ENCODE measurements at regions not wholly inside any gene's neighbourhood (a gene's known extent, or its start where the extent isn't known, plus 50 kb on each side); places are given as distances from the start of the nearest gene placed in this dataset.

- TF ChIP-seq, protein P1, sequence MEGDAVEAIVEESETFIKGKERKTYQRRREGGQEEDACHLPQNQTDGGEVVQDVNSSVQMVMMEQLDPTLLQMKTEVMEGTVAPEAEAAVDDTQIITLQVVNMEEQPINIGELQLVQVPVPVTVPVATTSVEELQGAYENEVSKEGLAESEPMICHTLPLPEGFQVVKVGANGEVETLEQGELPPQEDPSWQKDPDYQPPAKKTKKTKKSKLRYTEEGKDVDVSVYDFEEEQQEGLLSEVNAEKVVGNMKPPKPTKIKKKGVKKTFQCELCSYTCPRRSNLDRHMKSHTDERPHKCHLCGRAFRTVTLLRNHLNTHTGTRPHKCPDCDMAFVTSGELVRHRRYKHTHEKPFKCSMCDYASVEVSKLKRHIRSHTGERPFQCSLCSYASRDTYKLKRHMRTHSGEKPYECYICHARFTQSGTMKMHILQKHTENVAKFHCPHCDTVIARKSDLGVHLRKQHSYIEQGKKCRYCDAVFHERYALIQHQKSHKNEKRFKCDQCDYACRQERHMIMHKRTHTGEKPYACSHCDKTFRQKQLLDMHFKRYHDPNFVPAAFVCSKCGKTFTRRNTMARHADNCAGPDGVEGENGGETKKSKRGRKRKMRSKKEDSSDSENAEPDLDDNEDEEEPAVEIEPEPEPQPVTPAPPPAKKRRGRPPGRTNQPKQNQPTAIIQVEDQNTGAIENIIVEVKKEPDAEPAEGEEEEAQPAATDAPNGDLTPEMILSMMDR (IDR thresholded peaks at IDR 0.05), result no peak
- TF ChIP-seq POLR2AphosphoS5 (IDR thresholded peaks at IDR 0.05), result no peak
These were observed 184.1 kb downstream of the ACKR3 start for GRCh38 chr2:236753606-236754270.
